OCI-LY3 (cell line): ENCODE measurements at regions not wholly inside any gene's neighbourhood (a gene's known extent, or its start where the extent isn't known, plus 50 kb on each side); places are given as distances from the start of the nearest gene placed in this dataset.

Experiments
- EZH2phosphoT487 ChIP-seq: fragments of 200-600 bp; shearing (Covaris generic); IDR thresholded peaks from 2 replicates; pipeline ENCODE4 v1.6.1; 2018; ENCODE audit warnings: antibody characterized with exemption, mixed run types, low read depth
- TF ChIP-seq, protein P1 (sequence below): fragments of 200-600, 300-600 bp; sonication (generic); IDR thresholded peaks from 2 replicates; pipeline ENCODE4 v1.5.1; 2014; ENCODE audit warnings: antibody characterized with exemption, low read length, low read depth

- TF ChIP-seq, protein P1, sequence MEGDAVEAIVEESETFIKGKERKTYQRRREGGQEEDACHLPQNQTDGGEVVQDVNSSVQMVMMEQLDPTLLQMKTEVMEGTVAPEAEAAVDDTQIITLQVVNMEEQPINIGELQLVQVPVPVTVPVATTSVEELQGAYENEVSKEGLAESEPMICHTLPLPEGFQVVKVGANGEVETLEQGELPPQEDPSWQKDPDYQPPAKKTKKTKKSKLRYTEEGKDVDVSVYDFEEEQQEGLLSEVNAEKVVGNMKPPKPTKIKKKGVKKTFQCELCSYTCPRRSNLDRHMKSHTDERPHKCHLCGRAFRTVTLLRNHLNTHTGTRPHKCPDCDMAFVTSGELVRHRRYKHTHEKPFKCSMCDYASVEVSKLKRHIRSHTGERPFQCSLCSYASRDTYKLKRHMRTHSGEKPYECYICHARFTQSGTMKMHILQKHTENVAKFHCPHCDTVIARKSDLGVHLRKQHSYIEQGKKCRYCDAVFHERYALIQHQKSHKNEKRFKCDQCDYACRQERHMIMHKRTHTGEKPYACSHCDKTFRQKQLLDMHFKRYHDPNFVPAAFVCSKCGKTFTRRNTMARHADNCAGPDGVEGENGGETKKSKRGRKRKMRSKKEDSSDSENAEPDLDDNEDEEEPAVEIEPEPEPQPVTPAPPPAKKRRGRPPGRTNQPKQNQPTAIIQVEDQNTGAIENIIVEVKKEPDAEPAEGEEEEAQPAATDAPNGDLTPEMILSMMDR: no peak
- TF ChIP-seq EZH2phosphoT487: no peak
Observed at GRCh38 chr12:53811606-53812005, 59.8 kb upstream of the CISTR start.
